SW480 (cell line): ENCODE measurements at regions not wholly inside any gene's neighbourhood (a gene's known extent, or its start where the extent isn't known, plus 50 kb on each side); places are given as distances from the start of the nearest gene placed in this dataset.

Source experiments
- DNase-seq: peaks from one replicate; pipeline ENCODE4 v3.0.0-alpha.2; 2016; ENCODE audit warnings: low spot score

- no peak for DNase-seq
These were observed 65.5 kb downstream of the ANKRD60 start for GRCh38 chr20:58162986-58163385.

DNA sequence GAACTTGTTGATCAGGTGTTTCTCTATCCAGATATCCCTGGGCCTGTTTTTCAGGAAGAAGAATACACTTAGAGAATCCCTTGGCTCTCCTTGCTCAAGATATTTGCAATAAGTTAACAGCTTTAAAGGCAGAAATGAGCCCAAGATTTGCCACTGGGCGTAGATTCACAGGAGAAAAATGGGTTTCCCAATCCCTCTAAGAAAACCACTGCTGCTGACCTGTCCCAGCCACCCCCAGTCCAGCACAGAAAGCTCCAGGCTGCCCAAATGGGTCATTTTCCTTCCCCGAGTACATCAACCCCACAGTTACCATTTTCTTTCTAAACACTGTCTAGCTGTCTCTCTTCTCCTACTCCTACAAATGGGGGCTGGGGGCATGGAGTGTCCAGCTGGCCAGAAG, 67.3 kb downstream of the ANKRD60 start:
- no peak for DNase-seq

GRCh38 chr20:58160451-58161061, 67.9 kb downstream of the ANKRD60 start:
- DNase-seq, result no peak

- DNase-seq, result no peak
These were observed 73.1 kb downstream of the ANKRD60 start for GRCh38 chr20:58155148-58155925.

DNA sequence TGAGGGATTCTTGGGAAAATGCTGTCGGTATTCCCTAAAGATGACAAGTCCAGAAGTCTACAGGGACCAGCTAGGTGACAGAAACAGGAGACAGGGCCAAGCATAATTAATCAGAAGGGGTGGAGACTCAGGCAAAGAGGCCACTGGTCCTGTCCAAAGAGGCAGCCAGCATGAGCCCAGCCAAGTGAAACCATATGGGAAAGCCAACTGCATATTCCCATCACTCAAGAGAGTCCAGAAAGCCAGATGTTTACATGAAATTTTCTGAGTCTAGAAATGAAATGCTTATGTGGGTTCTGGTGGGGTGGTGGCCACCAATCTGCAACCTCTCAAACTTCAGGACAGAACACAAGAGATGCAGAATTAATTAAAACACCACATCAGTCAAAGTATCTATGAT, 74.3 kb downstream of the ANKRD60 start:
- DNase-seq, result no peak

DNA sequence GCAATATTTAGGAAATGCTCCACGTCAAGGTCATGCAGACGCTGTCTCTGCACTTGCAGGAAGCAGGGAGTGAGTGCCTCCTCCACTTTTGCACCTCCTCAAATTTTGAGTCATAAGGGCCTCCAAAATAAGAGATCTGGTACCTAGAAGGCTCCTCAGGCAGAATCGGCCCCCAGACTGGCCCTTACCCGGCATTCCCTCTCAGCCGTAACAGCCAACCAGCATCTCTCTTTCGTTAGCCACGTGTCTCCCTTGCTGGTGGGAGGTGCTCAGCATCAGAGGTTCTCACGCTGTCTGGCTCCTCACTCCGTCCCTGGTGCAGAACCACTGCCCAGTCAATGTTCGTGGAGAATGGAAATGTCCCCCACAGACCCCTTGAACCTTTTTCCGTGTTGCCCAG, 75.3 kb downstream of the ANKRD60 start:
- DNase-seq, result no peak

DNA sequence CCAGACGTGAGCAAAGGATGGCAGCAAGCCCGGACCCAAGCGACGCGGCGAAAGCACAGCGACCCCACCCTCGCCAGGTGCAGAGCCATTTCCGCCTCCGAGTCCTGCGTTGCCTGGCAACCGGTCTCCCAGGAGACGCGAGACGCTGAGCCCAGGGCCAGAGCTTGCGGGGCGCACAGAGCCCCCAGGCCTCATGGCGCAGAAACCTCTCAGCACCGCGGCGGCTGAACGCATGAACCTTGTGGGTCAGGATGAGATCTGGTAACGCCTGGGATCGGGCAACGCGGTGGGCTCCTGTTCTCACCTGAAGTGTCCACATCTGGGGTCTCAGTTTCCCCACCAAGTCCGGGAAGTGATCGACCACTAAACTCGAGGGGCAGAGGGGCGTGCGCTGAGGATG, 77.7 kb downstream of the ANKRD60 start:
- no peak for DNase-seq

GRCh38 chr20:58149437-58150091, 78.9 kb downstream of the ANKRD60 start:
- no peak for DNase-seq

DNA sequence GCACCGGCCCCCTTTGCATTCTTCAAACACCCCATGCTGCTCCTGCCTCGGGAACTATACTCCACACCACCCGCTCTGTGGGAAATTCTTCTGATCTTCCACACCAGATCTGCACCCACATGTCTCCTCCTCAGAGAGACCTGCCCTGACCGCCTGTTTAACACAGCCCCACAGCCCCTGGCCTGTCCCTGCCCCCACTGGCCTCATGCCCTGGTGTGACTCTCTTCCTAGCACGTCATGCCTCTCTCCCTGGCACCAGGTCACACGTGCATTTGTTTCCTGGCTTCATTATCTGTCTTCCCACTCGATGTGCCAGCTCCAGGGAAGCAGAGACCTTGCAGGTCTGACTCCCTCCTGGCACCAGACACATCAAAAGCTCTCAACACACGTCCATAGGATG, 79.6 kb downstream of the ANKRD60 start:
- no peak for DNase-seq

DNA sequence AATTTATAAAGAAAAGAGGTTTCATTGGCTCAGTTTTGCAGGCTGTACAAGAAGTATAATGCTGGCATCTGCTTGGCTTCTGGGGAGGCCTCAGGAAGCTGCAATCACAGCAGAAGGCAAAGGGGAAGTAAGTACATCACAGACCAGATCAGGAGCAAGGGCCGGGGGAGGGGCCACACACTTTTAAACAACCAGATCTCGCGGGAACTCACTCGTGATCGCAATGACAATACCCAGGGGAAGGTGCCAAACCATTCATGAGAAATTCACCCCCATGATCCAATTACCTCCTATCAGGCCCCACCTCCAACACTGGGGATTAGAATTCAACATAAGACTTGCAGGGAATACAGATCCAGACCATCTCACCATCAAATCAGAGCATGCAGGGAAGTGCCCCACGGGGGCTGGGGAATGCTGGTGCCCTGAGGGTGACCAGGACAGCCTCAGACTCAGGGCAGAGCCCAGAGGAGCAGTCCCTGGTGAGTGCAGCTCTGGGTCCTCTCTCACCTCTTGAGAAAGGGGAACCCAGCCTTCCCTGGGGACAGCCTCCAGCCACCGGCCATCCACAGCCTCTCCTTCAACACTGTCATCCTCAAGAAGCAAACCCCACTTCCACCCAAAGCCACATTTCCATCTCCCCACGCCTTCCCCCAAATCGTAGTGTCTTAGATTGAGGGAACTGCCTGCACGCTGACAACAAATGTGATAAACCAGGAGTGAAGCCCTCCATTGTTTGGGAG, 80.7 kb downstream of the ANKRD60 start:
- no peak for DNase-seq

GRCh38 chr20:58146746-58147140, 81.7 kb downstream of the ANKRD60 start:
- no peak for DNase-seq

DNA sequence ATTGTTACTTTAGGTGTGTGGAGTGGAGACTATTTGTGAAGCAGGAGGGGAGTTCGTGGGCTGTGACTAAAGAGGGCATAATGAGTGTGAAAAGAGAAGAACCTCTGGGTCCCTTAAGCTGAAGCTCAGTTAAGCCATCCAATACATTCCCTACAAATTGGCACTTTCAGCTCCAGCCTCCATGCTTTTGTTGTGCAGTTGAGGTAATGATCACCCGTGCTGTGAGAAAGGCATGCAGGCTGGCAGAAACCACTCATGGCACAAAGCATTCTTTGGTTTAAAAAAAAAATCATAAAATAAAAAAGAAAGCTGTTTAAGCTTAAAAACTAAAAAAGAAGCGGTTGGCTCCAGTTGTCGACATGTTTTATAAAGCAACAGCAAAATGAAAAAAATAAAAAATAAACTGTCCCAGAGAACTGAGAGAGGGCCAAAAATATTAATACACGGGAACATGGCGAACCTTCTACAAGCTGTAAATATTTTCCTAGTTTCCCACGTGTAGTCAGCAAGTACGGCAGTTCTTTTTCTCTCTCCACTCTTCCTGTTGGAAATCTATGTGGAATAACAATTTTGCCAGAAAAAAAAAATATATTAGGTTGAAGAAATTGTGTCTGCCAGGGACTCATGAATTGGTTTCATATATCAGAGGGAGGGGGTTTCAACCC, 82.2 kb downstream of the ANKRD60 start:
- DNase-seq, result no peak

DNA sequence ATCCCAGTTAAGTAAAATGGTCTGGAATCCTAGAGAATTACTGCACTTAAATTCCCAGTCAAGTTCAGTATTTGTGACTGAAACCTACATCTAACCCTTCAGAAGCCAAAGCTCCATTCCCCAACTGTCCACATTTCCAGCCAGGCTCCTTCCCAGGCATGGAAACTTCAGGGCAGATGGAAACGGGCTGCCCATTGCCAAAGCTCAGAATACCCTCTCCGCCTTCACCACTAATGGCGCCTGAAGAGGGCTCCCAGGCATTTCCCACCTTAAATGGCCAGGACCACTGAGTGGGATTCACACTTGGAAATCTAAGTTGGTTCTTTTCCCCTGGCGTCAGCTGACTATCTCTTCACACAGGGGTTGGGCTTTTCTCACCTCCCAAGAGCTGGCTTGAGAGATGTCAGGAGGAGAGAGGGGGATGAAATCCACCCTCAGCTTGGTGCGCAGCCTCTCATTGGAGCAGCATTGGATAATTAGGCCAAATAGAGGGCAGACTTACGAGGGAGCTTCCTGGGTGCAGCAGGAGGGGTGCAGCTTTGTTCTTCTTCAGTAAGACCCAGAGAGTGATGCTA, 82.9 kb downstream of the ANKRD60 start:
- no peak for DNase-seq

DNA sequence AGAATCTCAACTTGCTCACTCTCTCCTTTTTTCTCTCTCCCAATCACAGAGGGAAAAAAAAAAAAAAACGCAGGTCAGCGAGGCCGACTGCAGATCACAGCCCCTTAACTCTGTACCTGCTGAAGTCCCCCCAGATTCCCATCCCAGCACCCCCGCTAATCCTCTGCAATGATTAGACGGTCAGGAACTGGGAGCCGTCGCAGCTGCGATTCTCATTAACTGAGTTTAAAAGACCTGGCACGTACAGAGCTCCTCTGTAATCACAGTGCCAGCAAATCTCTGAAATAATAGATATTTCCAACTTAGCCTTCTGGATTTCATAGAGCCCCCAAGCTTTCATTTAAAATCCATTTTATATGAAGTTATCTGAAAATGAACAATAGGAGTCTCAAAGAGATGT, 84.4 kb downstream of the ANKRD60 start:
- no peak for DNase-seq

GRCh38 chr20:58143531-58143930, 84.9 kb downstream of the ANKRD60 start:
- DNase-seq, result no peak

GRCh38 chr20:58142843-58143185, 85.6 kb downstream of the ANKRD60 start:
- no peak for DNase-seq

GRCh38 chr20:58141971-58142842, 86.2 kb downstream of the ANKRD60 start:
- DNase-seq, result no peak

- no peak for DNase-seq
These were observed 87.0 kb downstream of the ANKRD60 start for GRCh38 chr20:58141496-58141895.

DNA sequence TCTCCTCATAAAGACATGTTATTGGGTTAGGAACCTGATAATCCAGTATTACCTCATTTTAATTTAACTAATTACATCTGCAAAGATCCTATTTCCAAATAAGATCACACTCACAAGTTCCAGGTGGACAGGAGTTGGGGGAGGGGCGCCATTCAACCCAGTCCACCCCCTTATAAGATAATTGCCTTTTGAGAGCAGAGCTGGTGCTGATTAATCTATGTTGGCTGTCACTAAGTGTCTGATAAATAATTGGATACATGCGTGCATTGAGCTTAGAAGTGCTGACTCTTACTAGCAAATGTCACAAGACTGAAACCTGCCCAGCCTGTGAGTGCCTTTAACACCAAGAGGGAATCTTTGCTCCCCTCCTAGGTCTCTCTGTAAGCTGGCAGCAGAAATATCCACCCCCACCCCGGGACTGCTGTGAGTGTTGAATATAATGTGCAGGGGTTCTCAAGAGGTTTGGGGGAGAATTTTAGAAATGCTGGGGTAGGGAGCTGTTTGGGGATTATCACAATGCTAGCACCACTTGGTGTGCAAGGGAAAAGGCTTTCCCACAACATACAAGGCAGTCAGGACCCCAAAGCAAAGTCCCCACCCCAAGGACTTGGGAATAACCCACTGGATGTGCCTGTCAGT, 87.5 kb downstream of the ANKRD60 start:
- DNase-seq, result no peak
